Erythroblast (primary cell): ENCODE measurements at regions not wholly inside any gene's neighbourhood (a gene's known extent, or its start where the extent isn't known, plus 50 kb on each side); places are given as distances from the start of the nearest gene placed in this dataset.

Experiments used
- GATA1 ChIP-seq: IDR thresholded peaks from 2 replicates; pipeline ENCODE4 v1.6.1; 2011; ENCODE audit warnings: low read depth, mild to moderate bottlenecking, control low read depth, low read length, moderate library complexity
- POLR2A ChIP-seq: IDR thresholded peaks from 2 replicates; pipeline ENCODE4 v1.6.1; 2011; ENCODE audit warnings: mild to moderate bottlenecking, low read length

DNA sequence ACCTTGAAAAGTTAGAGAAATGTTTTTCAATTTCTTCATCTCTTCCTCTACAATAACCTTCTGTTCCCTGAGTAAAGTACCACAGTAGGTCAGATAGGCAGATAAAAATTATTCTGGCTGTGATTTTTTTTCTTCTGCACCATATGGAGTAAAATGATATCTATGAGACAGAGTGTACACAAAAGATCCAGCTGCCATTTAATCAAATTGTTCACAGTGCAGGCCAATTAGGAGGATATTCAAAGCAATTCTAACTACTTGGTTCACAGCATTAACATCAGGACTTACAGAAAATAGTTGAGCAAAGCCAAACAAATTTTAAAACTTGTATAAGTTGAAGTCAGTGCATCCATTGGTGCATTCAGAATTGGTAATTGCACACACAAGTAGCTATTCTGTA, 147.9 kb upstream of the LUZP2 start:
- no peak for TF ChIP-seq POLR2A
- TF ChIP-seq GATA1: no peak
